Activated CD4-positive, alpha-beta T cell treated with anti-CD3 and anti-CD28 coated beads for 1 hour (primary cell): ENCODE measurements at regions not wholly inside any gene's neighbourhood (a gene's known extent, or its start where the extent isn't known, plus 50 kb on each side); places are given as distances from the start of the nearest gene placed in this dataset.

Source experiments
- DNase-seq: peaks from one replicate; pipeline ENCODE4 v3.0.0-alpha.2; 2020

GRCh38 chr1:61520401-61520800, 204.5 kb downstream of the TM2D1 start:
- DNase-seq = no peak

DNA sequence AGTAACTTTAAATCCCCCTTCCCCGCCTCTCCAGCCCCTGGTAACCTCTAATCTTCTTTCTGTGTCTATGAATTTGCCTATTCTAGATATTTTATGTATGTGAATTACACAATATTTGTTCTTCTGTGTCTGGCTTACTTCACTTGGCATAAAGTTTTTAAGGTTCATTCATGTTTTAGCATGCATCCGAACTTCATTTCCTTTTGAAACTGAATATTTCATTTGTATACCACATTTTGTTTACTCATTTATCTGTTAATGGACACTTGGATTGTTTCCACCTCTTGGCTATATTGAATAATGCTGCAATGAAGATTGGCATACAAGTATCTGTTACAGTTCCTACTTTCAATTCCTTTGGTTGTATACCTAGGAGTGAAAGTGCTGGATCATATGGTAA, 205.3 kb downstream of the TM2D1 start:
- no peak for DNase-seq

- DNase-seq = no peak
Observed at GRCh38 chr1:61518670-61519400, 206.1 kb downstream of the TM2D1 start.

GRCh38 chr1:61517345-61517744, 207.6 kb downstream of the TM2D1 start:
- no peak for DNase-seq

- no peak for DNase-seq
Observed at GRCh38 chr1:61515096-61515495, 209.8 kb downstream of the TM2D1 start.
